ENCODE measurements at regions not wholly inside any gene's neighbourhood (a gene's known extent, or its start where the extent isn't known, plus 50 kb on each side); places are given as distances from the start of the nearest gene placed in this dataset.

- peaks cover 7 to 9% of the 10 kb centered on the region in 2 experiments; a peak in 3 of 4 replicates for H3K4me1 ChIP-seq (ENCODE audit: control insufficient read depth in 1 of 2, insufficient read depth in 2 of 2, low read depth in 1 of 2, low read length in 1 of 2)
- ChIA-PET CTCF (no interaction called here), POLR2A (no interaction called here)
- H4K20me1 ChIP-seq (ENCODE audit: insufficient read depth) = no peaks in the 10 kb centered on the region
- H3K9me3 ChIP-seq = no peaks in the 10 kb centered on the region
- WGBS (ENCODE audit: low lambda C conversion rate) = 26% methylated on average over 21 of the region's 22 CpGs
- H3K79me2 ChIP-seq (ENCODE audit: insufficient read depth) = no peaks in the 10 kb centered on the region
- H3K36me3 ChIP-seq (replicated peaks in 1 of 2; ENCODE audit: control insufficient read depth in 1 of 2, insufficient read depth in 2 of 2, low read length in 1 of 2) = no peaks in the 10 kb centered on the region
- peak overlapping the region; percentile 56 for H3K4me2 ChIP-seq
- H3K9ac ChIP-seq = peak overlapping the region; percentile 62
- no peaks in the 10 kb centered on the region for H3K27me3 ChIP-seq (ENCODE audit: insufficient read depth)
- no peak overlapping the region for H3K4me3 ChIP-seq (ENCODE audit: low read depth in 2 of 2, low read length in 1 of 2)
- no peaks in the 10 kb centered on the region for H3K9me2 ChIP-seq
- peak overlapping the region; percentile 58 to 95; a peak in 3 of 4 replicates for H3K27ac ChIP-seq (ENCODE audit: low read depth in 2 of 2, low read length in 1 of 2)
- no peak overlapping the region for H2AFZ ChIP-seq (ENCODE audit: low read depth)
- DNase-seq = peak; percentile 39
- peaks cover 14% of the 10 kb centered on the region for H3F3A ChIP-seq (replicated peaks; ENCODE audit: insufficient read depth)
- peak; percentile 94 for TF ChIP-seq FOXM1 (IDR thresholded peaks at IDR 0.05; ENCODE audit: low read depth)
- TF ChIP-seq RXRA (IDR thresholded peaks at IDR 0.05; ENCODE audit: borderline replicate concordance, low read depth) = peak; percentile 96
- 0 out of 2 replicates have a peak, but pooled peaks have one; percentile 21 for TF ChIP-seq MXI1 (IDR thresholded peaks at IDR 0.05; ENCODE audit: low read depth, low read length)
- peak; percentile 91 for TF ChIP-seq MEF2A (IDR thresholded peaks at IDR 0.05; ENCODE audit: borderline replicate concordance, low read depth)
- no peak for TF ChIP-seq IRF3 (IDR thresholded peaks at IDR 0.05; ENCODE audit: low read depth, low read length)
- TF ChIP-seq, protein P1, sequence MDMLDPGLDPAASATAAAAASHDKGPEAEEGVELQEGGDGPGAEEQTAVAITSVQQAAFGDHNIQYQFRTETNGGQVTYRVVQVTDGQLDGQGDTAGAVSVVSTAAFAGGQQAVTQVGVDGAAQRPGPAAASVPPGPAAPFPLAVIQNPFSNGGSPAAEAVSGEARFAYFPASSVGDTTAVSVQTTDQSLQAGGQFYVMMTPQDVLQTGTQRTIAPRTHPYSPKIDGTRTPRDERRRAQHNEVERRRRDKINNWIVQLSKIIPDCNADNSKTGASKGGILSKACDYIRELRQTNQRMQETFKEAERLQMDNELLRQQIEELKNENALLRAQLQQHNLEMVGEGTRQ (IDR thresholded peaks at IDR 0.05; ENCODE audit: borderline replicate concordance, low read depth, low read length) = no peak
- peak; percentile 80; the same call in 1 of the 2 replicates for TF ChIP-seq YY1 (IDR thresholded peaks at IDR 0.05; ENCODE audit: low read depth)
- TF ChIP-seq EZH2phosphoT487 (IDR thresholded peaks at IDR 0.05; ENCODE audit: borderline replicate concordance, low read depth) = no peak
- peak; percentile 84 for TF ChIP-seq POLR2AphosphoS5 (IDR thresholded peaks at IDR 0.05; ENCODE audit: low read depth, low read length)
- no peak for TF ChIP-seq SMC3 (IDR thresholded peaks at IDR 0.05; ENCODE audit: low read depth, low read length)
- TF ChIP-seq TCF12 (IDR thresholded peaks at IDR 0.05) = peak; percentile 99
- peak; percentile 98 for TF ChIP-seq TEAD4 (IDR thresholded peaks at IDR 0.05; ENCODE audit: borderline replicate concordance, insufficient read depth)
- TF ChIP-seq CHD2 (IDR thresholded peaks at IDR 0.05; ENCODE audit: low read length, partially characterized antibody) = no peak
- TF ChIP-seq, protein P2, sequence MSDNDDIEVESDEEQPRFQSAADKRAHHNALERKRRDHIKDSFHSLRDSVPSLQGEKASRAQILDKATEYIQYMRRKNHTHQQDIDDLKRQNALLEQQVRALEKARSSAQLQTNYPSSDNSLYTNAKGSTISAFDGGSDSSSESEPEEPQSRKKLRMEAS (IDR thresholded peaks at IDR 0.05; ENCODE audit: low read depth) = peak; percentile 84; the same call in 1 of the 2 replicates
- TF ChIP-seq SIN3A (IDR thresholded peaks at IDR 0.05; ENCODE audit: borderline replicate concordance, low read depth, low read length) = peak; percentile 97; the same call in 1 of the 2 replicates
- TF ChIP-seq, protein P3, sequence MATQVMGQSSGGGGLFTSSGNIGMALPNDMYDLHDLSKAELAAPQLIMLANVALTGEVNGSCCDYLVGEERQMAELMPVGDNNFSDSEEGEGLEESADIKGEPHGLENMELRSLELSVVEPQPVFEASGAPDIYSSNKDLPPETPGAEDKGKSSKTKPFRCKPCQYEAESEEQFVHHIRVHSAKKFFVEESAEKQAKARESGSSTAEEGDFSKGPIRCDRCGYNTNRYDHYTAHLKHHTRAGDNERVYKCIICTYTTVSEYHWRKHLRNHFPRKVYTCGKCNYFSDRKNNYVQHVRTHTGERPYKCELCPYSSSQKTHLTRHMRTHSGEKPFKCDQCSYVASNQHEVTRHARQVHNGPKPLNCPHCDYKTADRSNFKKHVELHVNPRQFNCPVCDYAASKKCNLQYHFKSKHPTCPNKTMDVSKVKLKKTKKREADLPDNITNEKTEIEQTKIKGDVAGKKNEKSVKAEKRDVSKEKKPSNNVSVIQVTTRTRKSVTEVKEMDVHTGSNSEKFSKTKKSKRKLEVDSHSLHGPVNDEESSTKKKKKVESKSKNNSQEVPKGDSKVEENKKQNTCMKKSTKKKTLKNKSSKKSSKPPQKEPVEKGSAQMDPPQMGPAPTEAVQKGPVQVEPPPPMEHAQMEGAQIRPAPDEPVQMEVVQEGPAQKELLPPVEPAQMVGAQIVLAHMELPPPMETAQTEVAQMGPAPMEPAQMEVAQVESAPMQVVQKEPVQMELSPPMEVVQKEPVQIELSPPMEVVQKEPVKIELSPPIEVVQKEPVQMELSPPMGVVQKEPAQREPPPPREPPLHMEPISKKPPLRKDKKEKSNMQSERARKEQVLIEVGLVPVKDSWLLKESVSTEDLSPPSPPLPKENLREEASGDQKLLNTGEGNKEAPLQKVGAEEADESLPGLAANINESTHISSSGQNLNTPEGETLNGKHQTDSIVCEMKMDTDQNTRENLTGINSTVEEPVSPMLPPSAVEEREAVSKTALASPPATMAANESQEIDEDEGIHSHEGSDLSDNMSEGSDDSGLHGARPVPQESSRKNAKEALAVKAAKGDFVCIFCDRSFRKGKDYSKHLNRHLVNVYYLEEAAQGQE (IDR thresholded peaks at IDR 0.05; ENCODE audit: low read depth, low read length) = no peak
- peak; percentile 95 for TF ChIP-seq PBX3 (IDR thresholded peaks at IDR 0.05)
- no peak for TF ChIP-seq FOXJ3 (CRISPR knock-in tag; IDR thresholded peaks at IDR 0.05)
- TF ChIP-seq RFX5 (IDR thresholded peaks at IDR 0.05; ENCODE audit: low read length) = no peak
- no peak for TF ChIP-seq GATA2 (CRISPR knock-in tag; IDR thresholded peaks at IDR 0.05)
- no peak for TF ChIP-seq NRF1 (IDR thresholded peaks at IDR 0.05; ENCODE audit: low read depth, low read length)
- peak; percentile 76 for TF ChIP-seq ELF1 (IDR thresholded peaks at IDR 0.05)
- TF ChIP-seq GABPA (IDR thresholded peaks at IDR 0.05; ENCODE audit: low read depth) = peak; percentile 39; the same call in 1 of the 2 replicates
- TF ChIP-seq FOSL2 (IDR thresholded peaks at IDR 0.05; ENCODE audit: borderline replicate concordance, low read depth) = peak; percentile 98
- no peak for TF ChIP-seq RCOR1 (IDR thresholded peaks at IDR 0.05; ENCODE audit: low read length)
- peak; percentile 94 for TF ChIP-seq NFIC (IDR thresholded peaks at IDR 0.05; ENCODE audit: borderline replicate concordance)
Observed at GRCh38 chr1:235011599-235012435, 116.8 kb downstream of the TOMM20 start.

All from SK-N-SH (cell line).